Parathyroid adenoma (tissue), 2 donors: ENCODE measurements at regions not wholly inside any gene's neighbourhood (a gene's known extent, or its start where the extent isn't known, plus 50 kb on each side); places are given as distances from the start of the nearest gene placed in this dataset.
"Not testable (repeated sequence)": the region's sequence is repeated elsewhere in the genome, so short reads cannot be mapped to it uniquely, and the experiment has no call there.

Source experiments
- H2AFZ ChIP-seq: fragments of 300-600 bp; sonication (generic); one replicate; pipeline ENCODE4 v1.7.0; 2017; ENCODE audit warnings: antibody characterized with exemption, mild to moderate bottlenecking
- H3K27ac ChIP-seq: fragments of 300-600 bp; sonication (generic); one replicate; pipeline ENCODE4 v1.7.0; 2017
- H3K27me3 ChIP-seq: fragments of 300-600 bp; sonication (generic); one replicate; pipeline ENCODE4 v1.7.0; 2017; ENCODE audit warnings: low read length; ENCODE audit not compliant: control insufficient read depth, insufficient read depth
- H3K36me3 ChIP-seq: fragments of 300-600 bp; sonication (generic); one replicate; pipeline ENCODE4 v1.7.0; 2017; ENCODE audit warnings: low read length; ENCODE audit not compliant: control insufficient read depth, insufficient read depth
- H3K4me1 ChIP-seq: fragments of 300-600 bp; sonication (generic); one replicate; pipeline ENCODE4 v1.7.0; 2017; ENCODE audit warnings: control low read depth
- H3K4me2 ChIP-seq: fragments of 300-600 bp; sonication (generic); one replicate; pipeline ENCODE4 v1.7.0; 2017; ENCODE audit warnings: low read length
- H3K4me3 ChIP-seq: fragments of 300-600 bp; sonication (generic); one replicate; pipeline ENCODE4 v1.7.0; 2017; ENCODE audit warnings: low read depth, low read length
- H3K79me2 ChIP-seq: fragments of 300-600 bp; sonication (generic); one replicate; pipeline ENCODE4 v1.7.0; 2017; ENCODE audit warnings: control low read depth
- H3K9ac ChIP-seq: fragments of 300-600 bp; sonication (generic); one replicate; pipeline ENCODE4 v1.7.0; 2017; ENCODE audit warnings: mild to moderate bottlenecking
- H3K9me3 ChIP-seq: fragments of 300-600 bp; sonication (generic); one replicate; pipeline ENCODE4 v1.7.0; 2017; ENCODE audit warnings: low read length; ENCODE audit not compliant: control insufficient read depth
- TF ChIP-seq, protein P1 (sequence below): fragments of 300-600 bp; sonication (generic); IDR thresholded peaks from one replicate; pipeline ENCODE4 v1.7.0; 2017; ENCODE audit warnings: antibody characterized with exemption, mild to moderate bottlenecking
- donor health status: primary hyperparathyroidism.

GRCh38 chr21:28579986-28580550 is 412.6 kb downstream of the LTN1 start:
- no peak overlapping the region for H3K9ac ChIP-seq
- H2AFZ ChIP-seq = no peak overlapping the region
- no peaks in the 10 kb centered on the region for H3K36me3 ChIP-seq
- H3K4me2 ChIP-seq = no peak overlapping the region
- no peaks in the 10 kb centered on the region for H3K79me2 ChIP-seq
- H3K27me3 ChIP-seq = no peaks in the 10 kb centered on the region
- no peaks in the 10 kb centered on the region for H3K9me3 ChIP-seq
- H3K4me3 ChIP-seq = no peak overlapping the region
- H3K27ac ChIP-seq = no peak overlapping the region
- no peaks in the 10 kb centered on the region for H3K4me1 ChIP-seq
- TF ChIP-seq, protein P1, sequence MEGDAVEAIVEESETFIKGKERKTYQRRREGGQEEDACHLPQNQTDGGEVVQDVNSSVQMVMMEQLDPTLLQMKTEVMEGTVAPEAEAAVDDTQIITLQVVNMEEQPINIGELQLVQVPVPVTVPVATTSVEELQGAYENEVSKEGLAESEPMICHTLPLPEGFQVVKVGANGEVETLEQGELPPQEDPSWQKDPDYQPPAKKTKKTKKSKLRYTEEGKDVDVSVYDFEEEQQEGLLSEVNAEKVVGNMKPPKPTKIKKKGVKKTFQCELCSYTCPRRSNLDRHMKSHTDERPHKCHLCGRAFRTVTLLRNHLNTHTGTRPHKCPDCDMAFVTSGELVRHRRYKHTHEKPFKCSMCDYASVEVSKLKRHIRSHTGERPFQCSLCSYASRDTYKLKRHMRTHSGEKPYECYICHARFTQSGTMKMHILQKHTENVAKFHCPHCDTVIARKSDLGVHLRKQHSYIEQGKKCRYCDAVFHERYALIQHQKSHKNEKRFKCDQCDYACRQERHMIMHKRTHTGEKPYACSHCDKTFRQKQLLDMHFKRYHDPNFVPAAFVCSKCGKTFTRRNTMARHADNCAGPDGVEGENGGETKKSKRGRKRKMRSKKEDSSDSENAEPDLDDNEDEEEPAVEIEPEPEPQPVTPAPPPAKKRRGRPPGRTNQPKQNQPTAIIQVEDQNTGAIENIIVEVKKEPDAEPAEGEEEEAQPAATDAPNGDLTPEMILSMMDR = no peak

GRCh38 chr21:28568692-28569091 is 424.0 kb downstream of the LTN1 start:
- TF ChIP-seq, protein P1 = no peak

DNA sequence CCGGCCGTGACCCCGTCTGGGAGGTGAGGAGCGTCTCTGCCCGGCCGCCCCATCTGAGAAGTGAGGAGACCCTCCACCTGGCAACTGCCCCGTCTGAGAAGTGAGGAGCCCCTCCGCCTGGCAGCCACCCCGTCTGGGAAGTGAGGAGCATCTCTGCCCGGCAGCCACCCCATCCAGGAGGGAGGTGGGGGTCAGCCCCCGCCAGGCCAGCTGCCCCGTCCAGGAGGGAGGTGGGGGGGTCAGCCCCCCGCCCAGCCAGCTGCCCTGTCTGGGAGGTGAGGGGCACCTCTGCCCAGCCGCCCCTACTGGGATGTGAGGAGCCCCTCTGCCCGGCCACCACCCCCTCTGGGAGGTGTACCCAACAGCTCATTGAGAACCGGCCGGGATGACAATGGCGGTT is 428.7 kb downstream of the LTN1 start:
- not testable (repeated sequence) for H3K36me3 ChIP-seq, H3K27ac ChIP-seq, H3K9me3 ChIP-seq, H3K4me3 ChIP-seq, H3K9ac ChIP-seq, H3K4me2 ChIP-seq, H2AFZ ChIP-seq, H3K27me3 ChIP-seq, H3K4me1 ChIP-seq, H3K79me2 ChIP-seq

More at GRCh38 chr21:28568692-28569091, 424.0 kb downstream of the LTN1 start:
- H3K27ac ChIP-seq = no peak overlapping the region
- no peaks in the 10 kb centered on the region for H3K79me2 ChIP-seq
- no peak overlapping the region for H3K4me2 ChIP-seq
- H3K4me1 ChIP-seq = no peaks in the 10 kb centered on the region
- H3K4me3 ChIP-seq = no peak overlapping the region
- H2AFZ ChIP-seq = no peak overlapping the region
- H3K9me3 ChIP-seq = no peaks in the 10 kb centered on the region
- no peaks in the 10 kb centered on the region for H3K27me3 ChIP-seq
- H3K36me3 ChIP-seq = no peaks in the 10 kb centered on the region
- no peak overlapping the region for H3K9ac ChIP-seq

DNA sequence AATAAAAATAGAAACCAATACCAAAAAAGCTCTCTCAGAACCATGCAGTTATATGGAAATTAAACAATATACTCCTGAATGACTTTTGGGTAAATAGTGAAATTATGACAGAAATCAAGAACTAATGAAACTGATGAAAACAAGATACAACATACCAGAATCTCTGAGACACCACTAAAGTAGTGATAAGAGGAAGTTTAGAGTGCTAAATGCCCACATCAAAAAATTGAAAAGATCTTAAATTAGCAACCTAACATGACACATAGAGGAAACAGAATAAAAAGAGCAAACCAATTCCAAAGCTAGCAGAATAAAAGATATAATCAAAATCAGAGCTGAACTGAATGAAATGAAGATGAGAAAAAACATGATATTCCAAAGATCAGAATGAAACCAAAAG is 430.9 kb downstream of the LTN1 start:
- no peaks in the 10 kb centered on the region for H3K79me2 ChIP-seq
- H3K27ac ChIP-seq = no peak overlapping the region
- H3K4me1 ChIP-seq = no peaks in the 10 kb centered on the region
- no peaks in the 10 kb centered on the region for H3K9me3 ChIP-seq
- TF ChIP-seq, protein P1 = no peak
- H3K4me3 ChIP-seq = no peak overlapping the region
- no peaks in the 10 kb centered on the region for H3K27me3 ChIP-seq
- H2AFZ ChIP-seq = no peak overlapping the region
- H3K36me3 ChIP-seq = no peaks in the 10 kb centered on the region
- no peak overlapping the region for H3K4me2 ChIP-seq
- H3K9ac ChIP-seq = no peak overlapping the region

GRCh38 chr21:28554660-28555475 is 437.8 kb downstream of the LTN1 start:
- H3K27ac ChIP-seq = no peak overlapping the region
- no peaks in the 10 kb centered on the region for H3K4me1 ChIP-seq
- no peaks in the 10 kb centered on the region for H3K27me3 ChIP-seq
- H3K36me3 ChIP-seq = no peaks in the 10 kb centered on the region
- no peak overlapping the region for H3K4me3 ChIP-seq
- H3K4me2 ChIP-seq = no peak overlapping the region
- H3K79me2 ChIP-seq = no peaks in the 10 kb centered on the region
- H3K9me3 ChIP-seq = no peaks in the 10 kb centered on the region
- no peak overlapping the region for H2AFZ ChIP-seq
- H3K9ac ChIP-seq = no peak overlapping the region
- TF ChIP-seq, protein P1 = no peak
